HG03064 (cell line): ENCODE measurements at regions not wholly inside any gene's neighbourhood (a gene's known extent, or its start where the extent isn't known, plus 50 kb on each side); places are given as distances from the start of the nearest gene placed in this dataset.

Source experiments
- ATAC-seq: cut with Tn5 transposase; IDR thresholded peaks from one replicate; pipeline ENCODE4 v1.9.1; 2021; ENCODE audit warnings: low read depth; ENCODE audit not compliant: unreplicated experiment

DNA sequence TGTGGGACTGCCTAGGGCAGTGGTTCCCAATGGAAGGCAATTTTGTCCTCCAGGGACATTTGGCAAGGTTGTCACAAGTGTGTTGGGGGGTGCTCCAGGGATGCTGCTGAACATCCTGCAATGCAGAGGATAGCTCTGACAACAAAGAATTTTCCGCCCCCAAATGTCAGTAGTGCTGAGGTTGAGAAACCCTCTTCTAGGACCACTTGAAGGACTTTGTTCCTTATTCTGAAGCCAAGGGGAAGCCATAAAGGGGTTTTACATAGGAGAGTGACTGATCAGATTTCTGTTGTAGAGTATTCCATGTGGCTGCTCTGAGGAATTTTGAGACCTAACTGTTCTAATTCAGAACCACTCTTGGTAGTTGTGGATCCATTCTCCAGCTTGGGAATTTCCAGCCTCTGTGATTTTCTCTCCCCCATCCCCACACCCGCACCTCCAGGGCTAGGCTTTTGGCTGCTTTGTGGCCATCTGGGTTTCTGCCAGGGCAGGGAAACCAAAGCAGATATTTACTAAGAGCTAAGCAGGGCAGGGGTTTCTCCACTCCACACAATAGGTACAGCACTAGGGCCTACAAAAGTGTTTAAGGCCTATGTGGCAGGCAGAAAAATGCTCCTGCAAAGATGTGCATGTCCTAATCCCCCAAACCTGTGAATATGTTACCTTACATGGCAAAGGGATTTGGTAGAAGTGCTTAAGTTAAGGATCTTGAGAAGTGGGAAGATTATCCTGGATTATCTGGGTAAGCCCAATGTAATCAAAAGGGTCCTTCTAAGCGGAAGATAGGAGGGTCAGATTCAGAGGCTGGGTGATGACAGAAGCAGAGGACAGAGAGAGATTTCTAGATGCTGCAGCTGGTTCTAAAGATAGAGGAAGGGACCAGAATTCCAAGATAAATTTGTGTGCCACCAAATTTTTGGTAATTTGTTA, 135.4 kb downstream of the TMEM17 start:
- ATAC-seq: no peak

DNA sequence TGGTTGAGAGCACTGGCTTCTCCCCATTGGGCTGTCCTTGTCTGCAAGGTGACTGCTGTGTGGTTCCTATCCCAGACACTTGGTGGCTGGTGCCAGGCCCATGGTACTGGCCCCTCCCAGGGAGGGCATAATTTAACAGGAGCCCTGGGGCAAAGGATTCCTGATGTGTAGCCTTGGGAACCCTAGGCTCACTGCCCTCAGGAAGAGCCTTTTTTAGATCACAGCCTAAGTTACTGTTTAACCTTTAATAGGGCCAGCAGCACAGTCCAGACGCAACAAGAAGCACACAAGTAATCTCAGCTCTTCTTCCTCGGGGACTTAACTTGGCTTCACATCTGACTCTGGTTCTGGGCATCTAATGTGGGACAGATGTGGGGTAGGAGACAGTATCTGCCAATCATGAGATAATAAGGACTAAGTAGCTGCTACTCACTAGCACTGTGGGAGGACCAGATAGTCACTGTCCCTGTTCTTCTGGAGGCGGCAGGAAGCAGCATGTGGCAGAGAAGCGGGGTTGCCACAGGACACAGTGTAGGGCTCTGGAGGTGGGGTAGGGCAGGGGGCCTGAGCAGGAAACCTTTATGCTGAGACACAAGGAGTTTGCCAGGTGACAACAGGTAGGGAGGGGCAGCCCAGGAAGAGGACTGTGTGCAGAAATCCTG, 136.3 kb downstream of the TMEM17 start:
- ATAC-seq: no peak

DNA sequence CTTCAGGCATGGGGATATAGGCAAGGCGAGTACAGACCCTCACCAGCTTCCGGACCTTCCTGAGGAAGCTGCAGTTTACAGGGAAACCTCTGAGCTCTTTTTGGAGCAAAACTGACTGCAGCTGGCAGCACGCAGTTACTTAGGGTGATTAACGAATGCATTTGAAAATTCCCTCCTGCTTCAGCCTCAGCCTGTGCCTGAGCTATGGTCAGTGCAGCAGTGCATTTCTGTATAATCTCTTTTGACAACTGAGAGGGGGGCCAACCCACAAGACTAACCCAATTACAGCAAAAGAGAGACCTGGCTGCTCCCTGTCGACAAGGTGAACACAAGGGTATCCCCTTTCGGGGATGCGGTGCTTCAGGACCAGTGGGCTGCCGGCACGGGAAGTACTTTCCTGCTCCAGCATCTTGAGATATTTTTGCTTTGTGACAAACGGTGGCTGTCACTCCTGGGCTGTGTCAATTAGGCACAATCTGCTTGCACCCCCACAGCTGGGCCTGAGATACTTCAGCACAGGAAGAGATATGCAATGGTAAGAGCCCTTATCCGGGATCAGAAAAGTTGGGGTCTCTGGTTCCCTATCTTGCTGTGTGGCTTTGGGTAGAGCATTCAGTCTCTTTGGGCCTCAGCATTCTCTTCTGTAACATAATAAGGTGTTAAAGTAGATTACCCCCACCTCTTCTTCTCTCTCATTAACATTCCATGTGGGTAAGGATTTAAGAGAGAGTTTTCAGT, 141.0 kb downstream of the TMEM17 start:
- ATAC-seq: no peak

DNA sequence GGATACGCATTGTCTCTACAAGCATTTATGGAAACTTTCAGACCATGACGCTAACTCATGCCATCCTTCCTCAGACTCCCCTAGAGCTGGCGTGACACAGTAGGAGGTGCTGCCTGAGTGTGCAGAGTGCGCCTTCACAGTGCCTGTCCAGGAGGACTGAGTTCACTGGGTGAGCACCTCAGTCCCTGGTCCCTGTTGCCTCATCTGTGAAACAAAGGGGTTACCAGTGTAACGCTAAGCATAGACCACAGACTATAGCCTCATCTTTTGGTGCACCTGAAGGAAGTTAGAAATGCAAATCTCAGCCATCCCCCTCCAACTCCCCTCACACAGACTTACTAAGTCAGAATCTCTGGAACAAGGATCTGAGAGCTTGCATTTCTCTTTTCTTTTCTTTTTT, 142.8 kb downstream of the TMEM17 start:
- peak; percentile 63 for ATAC-seq

DNA sequence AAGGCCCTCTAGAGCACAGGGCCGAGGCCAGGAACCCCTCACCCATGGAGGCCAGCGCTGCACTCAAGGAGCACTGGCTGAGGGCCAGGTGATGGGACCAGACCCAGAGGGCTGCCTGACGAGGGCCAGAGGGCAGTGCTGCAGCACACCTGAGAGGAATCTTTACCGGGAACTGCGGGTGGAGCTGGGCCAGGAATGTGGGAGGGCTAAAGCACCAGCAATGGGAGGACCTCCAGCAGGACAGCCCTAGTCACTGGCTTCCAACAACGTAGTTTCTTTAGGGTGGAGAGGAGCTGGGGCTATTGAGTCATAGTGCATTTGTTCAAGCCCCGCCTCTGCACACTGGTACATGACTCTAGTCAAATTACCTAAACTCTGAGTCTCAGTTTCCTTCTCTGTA, 143.4 kb downstream of the TMEM17 start:
- no peak for ATAC-seq

DNA sequence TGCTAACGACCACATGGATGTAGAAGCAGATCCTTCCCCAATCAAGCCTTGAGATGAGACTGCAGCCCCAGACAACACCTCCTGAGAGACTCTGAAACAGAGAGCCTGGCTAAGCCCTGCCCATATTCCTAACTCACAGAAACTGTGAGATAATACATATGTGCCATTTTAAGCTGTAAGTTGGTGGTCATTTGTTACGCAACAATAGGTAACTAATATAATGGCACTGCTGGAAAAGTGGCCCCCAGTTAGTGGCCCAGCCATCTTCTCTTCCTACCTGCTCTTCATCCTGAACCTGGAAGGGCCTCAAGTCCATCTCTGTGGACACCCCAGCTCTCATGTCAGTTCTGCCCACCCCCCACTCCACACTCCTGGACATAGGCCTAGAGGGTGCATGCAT, 144.0 kb downstream of the TMEM17 start:
- ATAC-seq: no peak

DNA sequence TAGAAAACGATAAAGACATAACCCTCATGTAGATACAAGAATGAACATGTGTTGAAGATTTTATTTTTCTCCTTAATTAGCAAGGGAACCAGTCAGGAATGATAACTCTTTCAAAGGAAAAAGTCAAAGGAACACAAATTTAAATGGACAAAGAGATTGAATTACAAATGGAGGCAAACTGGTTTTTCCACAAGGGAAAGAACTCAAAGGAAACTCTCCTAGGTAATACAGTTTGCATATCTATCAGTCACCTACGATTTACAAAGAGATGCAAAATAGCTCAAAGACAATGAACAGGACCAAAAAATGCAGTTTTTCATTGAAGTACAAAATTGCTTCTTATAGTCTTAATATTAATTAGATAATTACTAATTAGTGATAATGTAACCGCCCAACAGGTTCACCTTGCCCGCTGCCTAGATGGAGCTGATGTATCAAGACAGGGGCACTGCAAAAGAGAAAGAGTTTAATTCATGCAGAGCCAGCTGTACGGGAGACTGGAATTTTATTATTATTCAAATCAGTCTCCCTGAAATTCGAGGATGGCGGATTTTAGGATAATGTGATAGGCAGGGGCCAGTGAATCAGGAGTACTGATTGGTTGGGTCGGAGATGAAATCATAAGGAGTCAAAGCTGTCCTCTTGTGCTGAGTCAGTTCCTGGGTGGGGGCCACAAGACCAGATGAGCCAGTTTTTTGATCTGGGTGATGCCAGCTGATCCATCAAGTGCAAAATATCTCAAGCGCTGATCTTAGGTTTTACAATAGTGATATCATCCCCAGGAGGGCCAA, 151.0 kb downstream of the TMEM17 start:
- no peak for ATAC-seq

DNA sequence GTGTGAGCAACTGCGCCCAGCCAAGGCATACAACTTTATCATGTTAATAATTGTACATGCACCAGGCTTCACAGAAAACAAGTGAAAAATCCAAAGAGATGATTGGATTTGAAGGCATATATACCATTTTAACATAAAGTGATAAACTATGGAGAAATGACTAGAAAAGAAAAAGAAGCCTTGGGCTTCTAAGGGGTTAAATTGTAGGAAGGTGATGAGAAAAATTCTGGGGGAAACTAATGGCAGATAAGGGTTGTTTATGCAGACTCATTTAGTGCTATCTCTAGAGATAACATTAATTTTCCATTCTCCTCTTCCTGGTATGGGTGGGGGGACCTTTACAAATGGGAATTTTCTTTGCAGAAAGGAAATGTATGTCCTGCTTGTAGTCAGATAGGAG, 154.0 kb downstream of the TMEM17 start:
- no peak for ATAC-seq

DNA sequence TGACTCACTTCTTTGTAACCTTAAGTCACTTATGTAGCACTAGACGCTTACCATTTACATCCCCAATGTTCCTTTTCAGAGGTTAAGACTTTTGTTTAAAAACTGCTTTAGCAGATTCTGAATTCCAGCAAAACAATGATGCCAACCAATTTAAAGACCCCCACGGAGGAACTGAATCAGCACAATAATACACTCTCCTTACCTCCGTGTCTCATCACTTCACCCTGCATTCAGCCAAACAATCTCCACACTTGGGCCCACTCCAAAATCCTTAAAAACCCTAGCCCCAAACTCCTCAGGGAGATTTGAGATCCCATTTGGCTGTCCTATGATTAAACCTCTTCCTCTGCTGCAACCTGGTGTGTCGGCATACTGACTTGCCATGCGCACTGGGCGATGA, 153.9 kb downstream of the B3GNT2 start:
- ATAC-seq: no peak

DNA sequence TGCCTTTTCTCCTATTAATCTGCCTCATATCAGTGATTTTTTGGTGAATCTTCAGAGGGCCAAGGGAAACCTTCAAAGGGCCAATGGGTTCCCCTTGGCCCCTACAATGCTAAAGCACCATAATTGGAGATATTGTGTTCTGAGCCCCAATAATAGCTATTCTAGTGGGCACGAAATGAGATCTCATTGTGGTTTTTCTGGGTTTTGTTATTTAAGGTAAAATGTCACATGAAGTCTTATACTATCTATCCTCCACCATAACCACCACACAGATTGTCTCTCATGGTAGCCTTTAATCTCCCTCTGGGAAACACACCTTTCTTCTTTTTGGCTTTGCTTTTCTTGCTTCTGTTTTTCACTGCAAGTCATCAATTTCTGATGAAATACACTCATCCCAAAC, 152.8 kb downstream of the B3GNT2 start:
- no peak for ATAC-seq

DNA sequence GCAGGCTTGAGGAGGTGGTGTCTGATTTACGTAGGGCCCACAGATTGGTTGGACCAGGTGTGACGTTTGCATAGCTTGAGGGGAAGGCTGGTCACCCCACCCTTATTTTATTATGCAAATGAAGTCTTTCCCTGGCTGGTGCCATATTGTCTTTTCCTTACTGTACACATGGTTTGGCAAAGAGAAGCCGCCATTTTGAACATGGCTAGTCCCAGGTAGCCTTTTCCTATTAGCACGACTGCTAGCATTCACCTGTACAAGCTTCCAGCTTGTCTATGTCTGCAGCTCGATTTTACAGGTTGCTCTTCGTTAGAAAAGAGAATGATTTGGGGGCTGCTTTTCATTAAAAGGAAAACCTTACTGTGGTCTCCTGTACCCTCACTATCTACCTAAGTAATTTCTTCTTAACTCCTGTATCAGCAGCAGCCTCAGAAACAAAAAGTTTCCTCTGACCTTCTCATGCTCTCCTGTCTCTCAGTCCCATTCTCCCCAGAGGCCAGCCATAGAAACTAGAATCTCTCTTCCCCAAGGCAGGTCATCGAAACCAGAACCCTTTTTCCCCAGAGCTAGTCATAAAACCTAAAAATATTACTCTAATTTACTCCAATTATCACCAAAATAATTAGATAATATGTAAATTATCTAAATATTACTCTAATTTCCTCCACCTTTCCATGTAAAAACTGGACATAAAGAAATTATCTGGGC, 151.8 kb downstream of the B3GNT2 start:
- no peak for ATAC-seq

DNA sequence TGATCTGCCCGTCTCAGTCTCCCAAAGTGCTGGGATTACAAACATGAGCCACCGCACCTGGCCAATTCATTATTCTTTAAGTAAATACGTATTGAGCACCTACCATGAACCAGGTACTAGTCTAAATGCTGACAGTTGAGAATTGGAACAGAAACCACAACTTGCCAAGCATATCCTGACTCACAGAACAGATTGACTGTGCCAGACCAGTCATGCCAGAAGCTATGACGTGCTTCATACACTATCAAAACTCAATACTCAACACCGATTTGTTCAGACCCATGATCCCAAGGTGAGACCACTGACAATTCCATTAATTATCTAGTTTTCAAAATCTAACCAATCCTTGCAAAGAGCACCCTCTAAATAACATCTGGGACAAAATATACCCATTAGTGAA, 148.6 kb downstream of the B3GNT2 start:
- ATAC-seq: peak; percentile 39

DNA sequence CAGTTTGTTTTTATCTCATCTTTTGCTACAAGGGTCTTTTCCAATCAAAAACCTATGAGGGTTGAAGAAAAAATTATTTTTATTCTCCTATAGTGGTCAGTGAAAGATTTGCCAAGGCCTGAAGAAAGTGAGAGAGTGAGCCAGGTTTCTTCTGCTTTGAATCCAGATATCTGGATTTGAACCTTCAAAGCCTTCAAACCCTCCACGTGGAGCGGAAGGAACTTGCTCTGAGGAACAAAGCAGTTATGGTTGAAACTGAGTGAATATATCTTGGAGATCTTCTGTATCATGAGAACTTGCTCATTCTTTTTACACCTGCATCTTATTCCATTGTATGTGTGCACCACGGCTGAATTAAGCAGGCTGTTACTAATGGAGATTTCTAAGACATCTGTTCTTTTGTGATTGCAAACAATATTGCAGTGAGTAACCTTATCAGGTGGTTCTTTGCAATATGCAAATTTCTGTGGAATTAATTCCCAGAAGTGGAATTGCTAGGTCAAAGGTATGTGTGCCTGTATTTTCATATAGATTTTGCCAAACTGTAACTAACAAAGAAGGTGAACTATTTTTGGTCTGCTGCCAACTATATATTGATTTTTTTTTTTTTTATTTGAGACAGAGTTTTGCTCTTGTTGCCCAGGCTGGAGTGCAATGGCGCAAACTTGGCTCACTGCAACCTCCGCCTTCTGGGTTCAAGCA, 147.9 kb downstream of the B3GNT2 start:
- no peak for ATAC-seq

DNA sequence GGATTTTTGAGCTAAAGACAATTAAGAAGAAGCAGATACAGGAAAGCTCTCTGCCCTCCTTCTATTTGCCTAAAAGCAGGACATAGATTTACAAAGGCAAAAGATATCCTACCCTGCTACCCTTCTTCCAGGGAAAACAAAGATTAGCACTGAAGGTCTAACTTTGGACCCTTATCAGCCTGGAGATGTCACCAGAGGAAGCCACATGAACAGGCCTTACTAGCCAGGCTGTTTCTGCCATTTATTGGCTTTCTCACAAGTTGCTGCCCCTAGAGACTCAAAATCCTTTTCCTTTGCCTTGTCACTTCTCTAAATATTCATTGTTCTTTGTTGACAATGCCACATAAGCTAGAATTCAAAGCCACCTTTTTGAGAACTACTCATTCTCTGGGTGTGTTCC, 147.3 kb downstream of the B3GNT2 start:
- ATAC-seq: no peak

DNA sequence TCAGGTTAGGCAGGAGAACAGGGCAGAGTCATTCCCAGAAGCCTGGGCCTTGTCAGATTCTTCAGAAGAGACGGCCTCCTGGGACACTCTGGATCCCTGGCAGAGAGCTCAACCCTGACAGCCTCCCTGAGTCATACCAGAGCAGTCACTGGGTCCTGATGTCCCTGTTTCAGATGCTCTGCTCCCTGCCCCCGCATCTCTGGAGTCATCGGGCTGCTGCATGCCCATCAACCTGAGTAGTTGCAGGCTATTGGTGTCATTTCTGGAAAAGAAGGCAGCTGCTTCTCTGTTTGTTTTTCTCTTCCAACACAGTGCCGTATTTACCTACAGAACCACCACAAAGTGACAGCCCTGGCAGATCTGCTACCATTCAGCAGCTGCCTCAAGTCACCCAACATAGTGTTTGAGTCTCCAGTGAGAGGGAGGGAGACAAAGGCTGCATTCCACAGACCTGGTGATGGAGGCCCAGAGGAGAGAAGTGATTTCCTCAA, 145.1 kb downstream of the B3GNT2 start:
- ATAC-seq: peak; percentile 57

DNA sequence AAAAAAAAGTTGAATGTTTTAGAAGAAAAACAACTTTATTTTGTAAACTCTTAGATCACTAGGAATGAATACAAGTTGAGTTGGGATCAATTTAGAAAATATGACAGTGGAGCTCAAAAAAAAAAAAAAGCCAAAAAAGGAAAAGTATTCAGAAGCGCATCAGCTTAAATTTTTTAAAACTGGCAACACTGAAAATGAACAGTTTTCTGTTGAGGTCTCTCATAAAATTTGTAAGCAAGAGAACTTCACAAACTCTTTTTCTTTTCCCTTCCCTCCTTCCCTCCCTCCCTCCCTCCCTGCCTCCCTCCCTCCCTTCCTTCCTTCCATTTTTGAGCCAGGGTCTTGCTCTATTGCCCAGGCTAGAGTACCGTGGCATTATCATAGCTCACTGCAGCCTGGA, 143.9 kb downstream of the B3GNT2 start:
- ATAC-seq: no peak

DNA sequence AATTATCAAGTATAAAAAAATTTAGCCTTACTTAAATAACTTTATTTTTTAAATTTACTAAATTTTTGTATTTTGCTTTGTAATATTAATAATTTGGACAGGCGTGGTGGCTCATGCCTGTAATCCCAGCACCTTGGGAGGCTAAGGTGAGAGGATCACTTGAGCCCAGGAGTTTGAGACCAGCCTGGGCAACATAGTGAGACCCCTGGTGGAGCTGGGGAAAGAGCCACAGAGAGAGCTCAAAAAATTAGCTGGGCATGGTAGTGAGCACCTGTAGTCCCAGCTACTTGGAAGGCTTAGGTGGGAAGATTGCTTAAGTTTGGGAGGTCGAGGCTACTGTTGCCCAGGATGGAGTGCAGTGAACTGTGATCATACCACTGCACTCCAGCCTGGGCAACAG, 143.5 kb downstream of the B3GNT2 start:
- ATAC-seq: no peak

DNA sequence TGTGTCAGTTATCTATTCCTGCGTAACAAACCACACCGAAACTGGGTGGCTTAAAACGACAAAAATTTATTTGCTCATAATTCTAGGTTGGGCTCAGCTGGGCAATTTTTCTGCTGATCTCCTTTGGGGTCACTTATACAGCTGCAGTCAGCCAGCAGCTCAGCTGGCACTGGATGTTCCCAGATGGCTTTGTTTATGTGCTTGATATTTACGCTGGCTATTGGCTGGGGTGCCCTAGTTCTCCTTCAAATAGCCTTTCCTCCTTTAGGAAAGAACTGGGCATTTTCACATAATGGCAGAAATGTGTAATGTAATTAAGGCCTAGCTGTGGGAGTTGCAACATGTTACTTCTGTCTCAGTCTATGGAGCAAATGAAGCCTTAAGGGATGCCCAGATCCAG, 142.2 kb downstream of the B3GNT2 start:
- ATAC-seq: no peak

DNA sequence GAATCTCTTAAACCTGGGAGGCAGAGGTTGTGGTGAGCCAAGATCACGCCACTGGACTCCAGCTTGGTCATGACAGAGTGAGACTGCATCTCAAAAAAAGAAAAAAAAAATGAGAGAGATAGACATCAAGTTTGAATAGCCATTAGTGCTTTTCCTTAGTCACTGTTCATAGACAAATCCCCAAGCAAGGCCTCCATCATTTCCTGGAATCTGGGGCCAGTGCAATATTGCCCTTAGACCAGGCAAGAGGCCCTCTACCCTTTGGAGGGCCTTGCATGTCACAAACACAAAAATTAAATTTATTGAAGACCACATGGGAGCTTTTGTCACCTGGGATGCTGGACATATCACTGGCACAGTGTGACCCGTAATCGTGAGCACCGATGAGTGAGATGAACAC, 141.5 kb downstream of the B3GNT2 start:
- no peak for ATAC-seq
